A549 (cell line): ENCODE measurements at regions not wholly inside any gene's neighbourhood (a gene's known extent, or its start where the extent isn't known, plus 50 kb on each side); places are given as distances from the start of the nearest gene placed in this dataset.
"Not testable (repeated sequence)": the region's sequence is repeated elsewhere in the genome, so short reads cannot be mapped to it uniquely, and the experiment has no call there.

Source experiments
- ATAC-seq, 2 experiments: fragments of 200-7000 bp in 1 of 2; fragments of >200 bp in 1 of 2; cut with Nextera tagmentation in 1 of 2; cut with Tn5 transposase in 1 of 2; 3 replicates each; pipeline versions ENCODE4 v1.8.0 to v1.9.1; 2018 to 2020; ENCODE audit warnings: mild to moderate bottlenecking in 1 of 2, moderate library complexity in 1 of 2
- CTCF ChIA-PET: fragments of 300-600 bp; sonication (Branson Sonifier 250); formaldehyde crosslinking; extraction: SDS; loops from one replicate; lab custom pipeline; 2021; ENCODE audit warnings: antibody characterized with exemption, inconsistent platforms; lab: Yijun Ruan, JAX
- POLR2A ChIA-PET: fragments of 350-600 bp; formaldehyde crosslinking; extraction: SDS; loops from one replicate; lab custom pipeline; 2021; ENCODE audit warnings: antibody characterized with exemption, inconsistent platforms; lab: Yijun Ruan, JAX
- DNase-seq, 2 experiments: peaks; one replicate each; pipeline versions ENCODE4 v3.0.0 to v3.0.0-alpha.2; 2011 to 2016; ENCODE audit warnings: low read depth in 1 of 2, low spot score in 1 of 2
- FAIRE-seq: peaks from 2 replicates; lab custom pipeline; 2011; peaks lifted over from hg19 to GRCh38; lab: Jason Lieb, UNC
- H3K27ac ChIP-seq, 2 experiments: fragments of >200 bp; sonication (Bioruptor Twin); formaldehyde crosslinking; 3 replicates each; pipeline ENCODE4 v1.5.1; 2016 to 2017
- H3K4me1 ChIP-seq: fragments of >200 bp; sonication (Bioruptor Twin); formaldehyde crosslinking; 3 replicates; pipeline ENCODE4 v1.6.1; 2016
- H3K4me2 ChIP-seq: fragments of >200 bp; sonication (Bioruptor Twin); formaldehyde crosslinking; 3 replicates; pipeline ENCODE4 v1.6.1; 2016
- H3K4me3 ChIP-seq: fragments of >200 bp; sonication (Bioruptor Twin); formaldehyde crosslinking; 3 replicates; pipeline ENCODE4 v1.5.1; 2016
- H3K9me3 ChIP-seq: fragments of >200 bp; sonication (Bioruptor Twin); formaldehyde crosslinking; 3 replicates; pipeline ENCODE4 v1.6.1; 2016
- BCL3 ChIP-seq: fragments of >200 bp; sonication (Bioruptor Twin); formaldehyde crosslinking; IDR thresholded peaks from 3 replicates; pipeline ENCODE4 v1.6.1; 2016
- EHF ChIP-seq: fragments of 250-450 bp; sonication (Bioruptor Pico); IDR thresholded peaks from 2 replicates; pipeline ENCODE4 v1.5.0; 2020; ENCODE audit warnings: mild to moderate bottlenecking
- ELK1 ChIP-seq: fragments of 150-350 bp; IDR thresholded peaks from 2 replicates; pipeline ENCODE4 v1.6.1; 2014; ENCODE audit warnings: low read depth, mild to moderate bottlenecking, low read length
- EP300 ChIP-seq, 2 experiments: fragments of >200 bp; sonication (Bioruptor Twin); formaldehyde crosslinking; IDR thresholded peaks; 2 replicates in 1 of 2; 3 replicates in 1 of 2; pipeline ENCODE4 v1.6.1; 2016 to 2017
- GATA3 ChIP-seq: IDR thresholded peaks from 2 replicates; pipeline ENCODE4 v1.6.1; 2012; ENCODE audit warnings: borderline replicate concordance
- HEYL ChIP-seq: fragments of 250-450 bp; sonication (Bioruptor Pico); IDR thresholded peaks from 2 replicates; pipeline ENCODE4 v1.8.0; 2021; ENCODE audit warnings: mild to moderate bottlenecking, moderate library complexity
- HOXB13 ChIP-seq: fragments of 250-450 bp; sonication (Bioruptor Pico); IDR thresholded peaks from 2 replicates; pipeline ENCODE4 v1.5.0; 2020; ENCODE audit warnings: low read depth, mild to moderate bottlenecking, moderate library complexity
- HOXB5 ChIP-seq: fragments of 250-450 bp; sonication (Bioruptor Pico); IDR thresholded peaks from 2 replicates; pipeline ENCODE4 v1.5.0; 2020; ENCODE audit warnings: mild to moderate bottlenecking, moderate library complexity
- KDM1A ChIP-seq: fragments of 200-600 bp; sonication (generic); IDR thresholded peaks from 2 replicates; pipeline ENCODE4 v1.6.1; 2016; ENCODE audit warnings: low read depth, mild to moderate bottlenecking
- MAFK ChIP-seq: fragments of 450-650 bp; IDR thresholded peaks from 2 replicates; pipeline ENCODE4 v1.6.1; 2014; ENCODE audit not compliant: partially characterized antibody
- PBX3 ChIP-seq: IDR thresholded peaks from 2 replicates; pipeline ENCODE4 v1.6.1; 2012
- POLR2A ChIP-seq: IDR thresholded peaks from 2 replicates; pipeline ENCODE4 v1.6.1; 2012; ENCODE audit warnings: mild to moderate bottlenecking, low read length
- RAD21 ChIP-seq, 2 experiments: fragments of >200 bp in 1 of 2; sonication (Bioruptor Twin) in 1 of 2; formaldehyde crosslinking in 1 of 2; IDR thresholded peaks in 1 of 2; conservative IDR thresholded peaks in 1 of 2; 2 replicates in 1 of 2; 3 replicates in 1 of 2; pipeline ENCODE4 v1.6.1; 2012 to 2018; ENCODE audit warnings: inconsistent platforms in 1 of 2
- RARB ChIP-seq: fragments of 250-450 bp; sonication (Bioruptor Pico); IDR thresholded peaks from 2 replicates; pipeline ENCODE4 v1.8.0; 2021; ENCODE audit warnings: mild to moderate bottlenecking, moderate library complexity
- SREBF2 ChIP-seq: fragments of 450-650 bp; IDR thresholded peaks from 2 replicates; pipeline ENCODE4 v1.6.1; 2014; ENCODE audit warnings: mild to moderate bottlenecking, moderate library complexity
- WGBS: methylation state at CpG from one replicate; pipeline ENCODE4 v1.1.6; 2017; ENCODE audit errors: missing lambda C conversion rate; 5-methylcytosine and 5-hydroxymethylcytosine counted together

GRCh38 chr13:78491978-78492377 lies 111.4 kb downstream of the POU4F1 start (continued):
- no peak for TF ChIP-seq PBX3
- TF ChIP-seq ELK1 = no peak

GRCh38 chr13:78490225-78490624 lies 113.1 kb downstream of the POU4F1 start:
- DNase-seq, H3K4me2 ChIP-seq, ATAC-seq, H3K9me3 ChIP-seq, FAIRE-seq, H3K4me1 ChIP-seq, CTCF ChIA-PET, H3K27ac ChIP-seq, POLR2A ChIA-PET, H3K4me3 ChIP-seq: not testable (repeated sequence)
- 28% methylated on average over 7 of the region's 7 CpGs for WGBS

GRCh38 chr13:78487707-78488106 lies 115.6 kb downstream of the POU4F1 start:
- CTCF ChIA-PET = no interaction called here
- POLR2A ChIA-PET = no interaction called here
- ATAC-seq (no peak), DNase-seq (no peak), FAIRE-seq (no peak)
- WGBS = 0% methylated on average over 1 of the region's 1 CpG
- Histone ChIP-seq H3K4me2 (no peak overlapping the region), H3K4me3 (no peak overlapping the region), H3K9me3 (no peaks in the 10 kb centered on the region), H3K4me1 (no peaks in the 10 kb centered on the region), H3K27ac (no peak overlapping the region)
- TF ChIP-seq GATA3 = no peak
- no peak for TF ChIP-seq HOXB5 (CRISPR knock-in tag)
- no peak for TF ChIP-seq RAD21 (conservative IDR thresholded peaks at IDR 0.05 in 1 of 2, IDR thresholded peaks at IDR 0.05 in 1 of 2)
- TF ChIP-seq MAFK = no peak
- TF ChIP-seq HOXB13 (CRISPR knock-in tag) = no peak
- no peak for TF ChIP-seq RARB (CRISPR knock-in tag)
- no peak for TF ChIP-seq HEYL
- no peak for TF ChIP-seq EHF (CRISPR knock-in tag)

- H3K4me2 ChIP-seq = no peak overlapping the region
- H3K9me3 ChIP-seq = no peaks in the 10 kb centered on the region
- ATAC-seq (no peak), FAIRE-seq (no peak), DNase-seq (no peak)
- H3K27ac ChIP-seq = no peak overlapping the region
- no peaks in the 10 kb centered on the region for H3K4me1 ChIP-seq
- WGBS = 18% methylated on average over 3 of the region's 3 CpGs
- ChIA-PET POLR2A (no interaction called here), CTCF (no interaction called here)
- H3K4me3 ChIP-seq = no peak overlapping the region
- TF ChIP-seq KDM1A (no peak), POLR2A (no peak), EP300 (IDR thresholded peaks at IDR 0.05) (no peak)
These were observed 117.5 kb downstream of the POU4F1 start for GRCh38 chr13:78485803-78486202.

- H3K27ac ChIP-seq = no peak overlapping the region
- H3K4me1 ChIP-seq = no peaks in the 10 kb centered on the region
- FAIRE-seq (no peak), ATAC-seq (no peak), DNase-seq (no peak)
- no peaks in the 10 kb centered on the region for H3K9me3 ChIP-seq
- no peak overlapping the region for H3K4me3 ChIP-seq
- no peak overlapping the region for H3K4me2 ChIP-seq
- POLR2A ChIA-PET = no interaction called here
- WGBS = 8% methylated on average over 1 of the region's 1 CpG
- TF ChIP-seq SREBF2 (no peak), MAFK (peak; percentile 57)
- CTCF ChIA-PET = no interaction called here
These were observed 125.2 kb downstream of the POU4F1 start for GRCh38 chr13:78478183-78478582.

- Histone ChIP-seq H3K4me3 (no peak overlapping the region), H3K27ac (no peak overlapping the region), H3K9me3 (no peaks in the 10 kb centered on the region), H3K4me1 (no peaks in the 10 kb centered on the region), H3K4me2 (no peak overlapping the region)
- ChIA-PET CTCF (no interaction called here), POLR2A (no interaction called here)
- DNase-seq (no peak), FAIRE-seq (no peak), ATAC-seq (no peak)
- 25% methylated on average over 8 of the region's 8 CpGs for WGBS
- no peak for TF ChIP-seq BCL3
These were observed 126.4 kb downstream of the POU4F1 start for GRCh38 chr13:78476910-78477309.
